Neural cell (in vitro differentiated cells): ENCODE measurements at regions not wholly inside any gene's neighbourhood (a gene's known extent, or its start where the extent isn't known, plus 50 kb on each side); places are given as distances from the start of the nearest gene placed in this dataset.

Experiments
- H2AFZ ChIP-seq: fragments of 200-600, 300-800 bp; sonication (generic), shearing (Covaris generic); 2 replicates; pipeline ENCODE4 v1.6.0; 2014; ENCODE audit warnings: low read depth, mild to moderate bottlenecking, antibody characterized with exemption, low read length, moderate library complexity
- H3F3A ChIP-seq: fragments of 200-600 bp; shearing (Covaris generic); 2 replicates; pipeline ENCODE4 v1.6.1; 2016; ENCODE audit warnings: mild to moderate bottlenecking, moderate library complexity, mixed read lengths, antibody characterized with exemption, low read length; ENCODE audit not compliant: insufficient read depth, poor library complexity, severe bottlenecking
- H3K27ac ChIP-seq: fragments of 200-600, 300-800 bp; sonication (generic), shearing (Covaris generic); 2 replicates; pipeline ENCODE4 v1.5.1; 2014; ENCODE audit warnings: mild to moderate bottlenecking, low read length, moderate library complexity
- H3K27me3 ChIP-seq: fragments of 300-800, 200-600 bp; sonication (generic), shearing (Covaris generic); 2 replicates; pipeline ENCODE4 v1.6.0; 2014; ENCODE audit warnings: mild to moderate bottlenecking, low read depth, low read length, moderate library complexity; ENCODE audit not compliant: insufficient read depth
- H3K36me3 ChIP-seq: fragments of 300-800, 200-600 bp; sonication (generic), shearing (Covaris generic); 2 replicates; pipeline ENCODE4 v1.5.1; 2014; ENCODE audit warnings: mild to moderate bottlenecking, antibody characterized with exemption, low read length, moderate library complexity; ENCODE audit not compliant: insufficient read depth
- H3K4me2 ChIP-seq: fragments of 300-800, 200-600 bp; sonication (generic), shearing (Covaris generic); 2 replicates; pipeline ENCODE4 v1.6.0; 2014; ENCODE audit warnings: mild to moderate bottlenecking, low read length
- H3K4me3 ChIP-seq: fragments of 300-800, 200-600 bp; sonication (generic), shearing (Covaris generic); 2 replicates; pipeline ENCODE4 v1.5.1; 2014; ENCODE audit warnings: mild to moderate bottlenecking, low read length, moderate library complexity
- H3K79me2 ChIP-seq: fragments of 200-600 bp; shearing (Covaris generic); replicated peaks from 2 replicates; pipeline ENCODE4 v1.6.0; 2014; ENCODE audit warnings: mild to moderate bottlenecking, low read length, moderate library complexity; ENCODE audit not compliant: insufficient read depth
- H3K9ac ChIP-seq: fragments of 300-800, 200-600 bp; sonication (generic), shearing (Covaris generic); 2 replicates; pipeline ENCODE4 v1.6.1; 2016; ENCODE audit warnings: mild to moderate bottlenecking, low read length, mixed read lengths
- H3K9me2 ChIP-seq: fragments of 200-600 bp; shearing (Covaris generic); 2 replicates; pipeline ENCODE4 v1.6.1; 2016; ENCODE audit warnings: mild to moderate bottlenecking, low read length, mixed read lengths; ENCODE audit not compliant: insufficient read depth
- H3K9me3 ChIP-seq: fragments of 200-600, 300-800 bp; sonication (generic), shearing (Covaris generic); 2 replicates; pipeline ENCODE4 v1.6.1; 2016; ENCODE audit warnings: mild to moderate bottlenecking, mixed run types, low read length, moderate library complexity, mixed read lengths
- H4K20me1 ChIP-seq: fragments of 200-600 bp; shearing (Covaris generic); 2 replicates; pipeline ENCODE4 v1.6.1; 2016; ENCODE audit warnings: mild to moderate bottlenecking, mixed run types; ENCODE audit not compliant: insufficient read depth
- EP300 ChIP-seq: fragments of 450-650 bp; conservative IDR thresholded peaks from 2 replicates; pipeline ENCODE4 v1.6.1; 2014; ENCODE audit warnings: antibody characterized with exemption, mild to moderate bottlenecking, moderate library complexity; ENCODE audit not compliant: poor library complexity, severe bottlenecking
- EZH2 ChIP-seq: fragments of 200-600, 300-800 bp; shearing (Covaris generic), sonication (generic); IDR thresholded peaks from 2 replicates; pipeline ENCODE4 v1.6.1; 2014; ENCODE audit warnings: antibody characterized with exemption, low read length, borderline replicate concordance, mild to moderate bottlenecking; ENCODE audit not compliant: insufficient read depth, poor library complexity, severe bottlenecking
- MXI1 ChIP-seq: fragments of 450-650 bp; conservative IDR thresholded peaks from 2 replicates; pipeline ENCODE4 v1.6.1; 2014; ENCODE audit warnings: antibody characterized with exemption, mild to moderate bottlenecking; ENCODE audit not compliant: poor library complexity, severe bottlenecking
- POLR2AphosphoS5 ChIP-seq: IDR thresholded peaks from 2 replicates; pipeline ENCODE4 v1.6.1; 2012
- RAD21 ChIP-seq: fragments of 450-650 bp; conservative IDR thresholded peaks from 2 replicates; pipeline ENCODE4 v1.6.1; 2014; ENCODE audit warnings: antibody characterized with exemption, mild to moderate bottlenecking, moderate library complexity
- SMC3 ChIP-seq: fragments of 450-650 bp; conservative IDR thresholded peaks from 2 replicates; pipeline ENCODE4 v1.6.1; 2014; ENCODE audit warnings: antibody characterized with exemption, mild to moderate bottlenecking, moderate library complexity; ENCODE audit not compliant: poor library complexity
- TAF1 ChIP-seq: IDR thresholded peaks from 2 replicates; pipeline ENCODE4 v1.6.1; 2012; ENCODE audit warnings: low read depth
- TF ChIP-seq, protein P1 (sequence below): fragments of 450-650 bp; IDR thresholded peaks from 2 replicates; pipeline ENCODE4 v1.5.1; 2014; ENCODE audit warnings: antibody characterized with exemption, mild to moderate bottlenecking, moderate library complexity; ENCODE audit not compliant: poor library complexity, severe bottlenecking
- TF ChIP-seq, protein P2 (sequence below): IDR thresholded peaks from 2 replicates; pipeline ENCODE4 v1.6.1; 2012; ENCODE audit warnings: borderline replicate concordance

DNA sequence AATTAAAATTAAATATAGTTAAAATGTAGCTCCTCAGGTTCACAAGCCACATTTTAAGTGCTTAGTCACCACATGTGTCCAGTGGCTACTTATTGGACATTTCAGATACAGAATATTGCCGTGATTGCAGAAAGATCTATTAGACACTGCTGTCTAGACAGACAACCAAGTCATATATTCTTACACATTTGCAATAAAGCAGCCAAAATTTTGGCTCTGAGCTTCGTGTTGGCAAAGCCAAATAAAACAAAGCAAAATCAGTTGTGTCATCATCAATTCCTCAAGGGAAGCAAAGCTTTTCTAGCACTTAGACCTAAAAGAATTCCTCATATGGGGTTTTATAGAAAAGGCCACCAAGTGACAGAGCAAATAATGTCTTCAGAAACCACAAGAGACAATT lies 193.1 kb upstream of the LPP start:
- TF ChIP-seq EP300 (no peak), POLR2AphosphoS5 (no peak), MXI1 (no peak), RAD21 (no peak), SMC3 (no peak), EZH2 (no peak), TAF1 (no peak)
- TF ChIP-seq, protein P1, sequence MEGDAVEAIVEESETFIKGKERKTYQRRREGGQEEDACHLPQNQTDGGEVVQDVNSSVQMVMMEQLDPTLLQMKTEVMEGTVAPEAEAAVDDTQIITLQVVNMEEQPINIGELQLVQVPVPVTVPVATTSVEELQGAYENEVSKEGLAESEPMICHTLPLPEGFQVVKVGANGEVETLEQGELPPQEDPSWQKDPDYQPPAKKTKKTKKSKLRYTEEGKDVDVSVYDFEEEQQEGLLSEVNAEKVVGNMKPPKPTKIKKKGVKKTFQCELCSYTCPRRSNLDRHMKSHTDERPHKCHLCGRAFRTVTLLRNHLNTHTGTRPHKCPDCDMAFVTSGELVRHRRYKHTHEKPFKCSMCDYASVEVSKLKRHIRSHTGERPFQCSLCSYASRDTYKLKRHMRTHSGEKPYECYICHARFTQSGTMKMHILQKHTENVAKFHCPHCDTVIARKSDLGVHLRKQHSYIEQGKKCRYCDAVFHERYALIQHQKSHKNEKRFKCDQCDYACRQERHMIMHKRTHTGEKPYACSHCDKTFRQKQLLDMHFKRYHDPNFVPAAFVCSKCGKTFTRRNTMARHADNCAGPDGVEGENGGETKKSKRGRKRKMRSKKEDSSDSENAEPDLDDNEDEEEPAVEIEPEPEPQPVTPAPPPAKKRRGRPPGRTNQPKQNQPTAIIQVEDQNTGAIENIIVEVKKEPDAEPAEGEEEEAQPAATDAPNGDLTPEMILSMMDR = no peak
- TF ChIP-seq, protein P2, sequence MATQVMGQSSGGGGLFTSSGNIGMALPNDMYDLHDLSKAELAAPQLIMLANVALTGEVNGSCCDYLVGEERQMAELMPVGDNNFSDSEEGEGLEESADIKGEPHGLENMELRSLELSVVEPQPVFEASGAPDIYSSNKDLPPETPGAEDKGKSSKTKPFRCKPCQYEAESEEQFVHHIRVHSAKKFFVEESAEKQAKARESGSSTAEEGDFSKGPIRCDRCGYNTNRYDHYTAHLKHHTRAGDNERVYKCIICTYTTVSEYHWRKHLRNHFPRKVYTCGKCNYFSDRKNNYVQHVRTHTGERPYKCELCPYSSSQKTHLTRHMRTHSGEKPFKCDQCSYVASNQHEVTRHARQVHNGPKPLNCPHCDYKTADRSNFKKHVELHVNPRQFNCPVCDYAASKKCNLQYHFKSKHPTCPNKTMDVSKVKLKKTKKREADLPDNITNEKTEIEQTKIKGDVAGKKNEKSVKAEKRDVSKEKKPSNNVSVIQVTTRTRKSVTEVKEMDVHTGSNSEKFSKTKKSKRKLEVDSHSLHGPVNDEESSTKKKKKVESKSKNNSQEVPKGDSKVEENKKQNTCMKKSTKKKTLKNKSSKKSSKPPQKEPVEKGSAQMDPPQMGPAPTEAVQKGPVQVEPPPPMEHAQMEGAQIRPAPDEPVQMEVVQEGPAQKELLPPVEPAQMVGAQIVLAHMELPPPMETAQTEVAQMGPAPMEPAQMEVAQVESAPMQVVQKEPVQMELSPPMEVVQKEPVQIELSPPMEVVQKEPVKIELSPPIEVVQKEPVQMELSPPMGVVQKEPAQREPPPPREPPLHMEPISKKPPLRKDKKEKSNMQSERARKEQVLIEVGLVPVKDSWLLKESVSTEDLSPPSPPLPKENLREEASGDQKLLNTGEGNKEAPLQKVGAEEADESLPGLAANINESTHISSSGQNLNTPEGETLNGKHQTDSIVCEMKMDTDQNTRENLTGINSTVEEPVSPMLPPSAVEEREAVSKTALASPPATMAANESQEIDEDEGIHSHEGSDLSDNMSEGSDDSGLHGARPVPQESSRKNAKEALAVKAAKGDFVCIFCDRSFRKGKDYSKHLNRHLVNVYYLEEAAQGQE = no peak
- H4K20me1 ChIP-seq = no peaks in the 10 kb centered on the region
- H3K9me2 ChIP-seq = no peaks in the 10 kb centered on the region
- no peak overlapping the region for H3K9ac ChIP-seq
- no peaks in the 10 kb centered on the region for H3K27me3 ChIP-seq
- H3K9me3 ChIP-seq = no peaks in the 10 kb centered on the region
- no peak overlapping the region for H3K27ac ChIP-seq
- no peak overlapping the region for H3K4me3 ChIP-seq
- H3K4me2 ChIP-seq = no peak overlapping the region
- no peaks in the 10 kb centered on the region for H3F3A ChIP-seq
- H2AFZ ChIP-seq = no peak overlapping the region
- H3K36me3 ChIP-seq = no peaks in the 10 kb centered on the region
- no peaks in the 10 kb centered on the region for H3K79me2 ChIP-seq

DNA sequence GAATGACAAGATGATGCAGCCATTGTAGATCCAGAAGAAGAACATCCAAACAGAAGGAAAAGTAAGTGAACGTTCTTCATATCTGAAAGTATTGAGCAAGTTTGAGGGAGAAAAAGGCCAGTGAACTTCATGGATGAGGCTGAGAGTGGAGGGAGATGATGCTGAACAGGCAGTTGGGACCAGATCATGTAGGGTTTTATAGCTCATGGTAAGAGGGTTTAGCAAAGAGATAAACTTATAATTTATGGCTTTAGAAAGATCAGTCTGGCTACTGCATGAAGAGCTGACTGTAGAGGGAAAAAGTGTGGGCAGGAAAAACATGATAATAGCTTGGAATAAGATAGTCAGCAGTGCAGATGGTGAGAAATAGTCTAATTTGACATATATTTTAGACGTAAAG lies 192.6 kb upstream of the LPP start:
- TF ChIP-seq SMC3 = no peak
- TF ChIP-seq TAF1 = no peak
- no peak for TF ChIP-seq MXI1
- no peak for TF ChIP-seq EP300
- TF ChIP-seq, protein P2 = no peak
- TF ChIP-seq EZH2 = no peak
- TF ChIP-seq POLR2AphosphoS5 = no peak
- Histone ChIP-seq H4K20me1 (no peaks in the 10 kb centered on the region), H3K9me2 (no peaks in the 10 kb centered on the region), H3F3A (no peaks in the 10 kb centered on the region), H3K9ac (no peak overlapping the region), H2AFZ (no peak overlapping the region), H3K79me2 (no peaks in the 10 kb centered on the region), H3K36me3 (no peaks in the 10 kb centered on the region), H3K27ac (no peak overlapping the region), H3K9me3 (no peaks in the 10 kb centered on the region), H3K4me3 (no peak overlapping the region), H3K27me3 (no peaks in the 10 kb centered on the region), H3K4me2 (no peak overlapping the region)
